Duodenal mucosa (tissue), 2 donors: ENCODE measurements at regions not wholly inside any gene's neighbourhood (a gene's known extent, or its start where the extent isn't known, plus 50 kb on each side); places are given as distances from the start of the nearest gene placed in this dataset.

Experiments
- H3K27ac ChIP-seq: one replicate; pipeline ENCODE4 v1.7.0; 2013; ENCODE audit warnings: low read depth, low read length
- H3K27me3 ChIP-seq, 2 donors: one replicate each; pipeline ENCODE4 v1.7.0; 2013; ENCODE audit warnings: low read length in 2 of 2, control low read depth in 1 of 2; ENCODE audit not compliant: insufficient read depth in 2 of 2, control insufficient read depth in 1 of 2
- H3K36me3 ChIP-seq, 2 donors: one replicate each; pipeline ENCODE4 v1.7.0; 2013; ENCODE audit warnings: low read length in 2 of 2, control low read depth in 1 of 2; ENCODE audit not compliant: insufficient read depth in 2 of 2, control insufficient read depth in 1 of 2
- H3K4me1 ChIP-seq, 2 donors: one replicate each; pipeline ENCODE4 v1.7.0; 2013; ENCODE audit warnings: low read length in 2 of 2, control low read depth in 1 of 2; ENCODE audit not compliant: insufficient read depth in 2 of 2, control insufficient read depth in 1 of 2
- H3K4me3 ChIP-seq, 2 donors: one replicate each; pipeline ENCODE4 v1.7.0; 2013; ENCODE audit warnings: low read length in 2 of 2, low read depth in 1 of 2
- H3K9ac ChIP-seq, 2 donors: one replicate each; pipeline ENCODE4 v1.7.0; 2013; ENCODE audit warnings: low read length in 2 of 2, low read depth in 1 of 2
- H3K9me3 ChIP-seq, 2 donors: one replicate each; pipeline ENCODE4 v1.7.0; 2013; ENCODE audit warnings: low read length in 2 of 2, control low read depth in 1 of 2; ENCODE audit not compliant: control insufficient read depth in 1 of 2

- Histone ChIP-seq H3K9me3 (no peaks in the 10 kb centered on the region), H3K4me1 (peaks cover 0 to 3% of the 10 kb centered on the region in 2 donors), H3K27me3 (peaks cover 0 to 8% of the 10 kb centered on the region in 2 donors), H3K36me3 (no peaks in the 10 kb centered on the region), H3K27ac (no peak overlapping the region), H3K9ac (no peak overlapping the region), H3K4me3 (no peak overlapping the region)
Observed at GRCh38 chr18:10135302-10135926, 221.6 kb downstream of the VAPA start.

GRCh38 chr18:10138719-10139118 is 224.9 kb downstream of the VAPA start:
- H3K4me1 ChIP-seq, result peaks cover 0 to 8% of the 10 kb centered on the region in 2 donors
- H3K27ac ChIP-seq, result no peak overlapping the region
- no peak overlapping the region for H3K4me3 ChIP-seq
- H3K9ac ChIP-seq, result no peak overlapping the region
- H3K9me3 ChIP-seq, result no peaks in the 10 kb centered on the region
- no peaks in the 10 kb centered on the region for H3K36me3 ChIP-seq
- no peaks in the 10 kb centered on the region for H3K27me3 ChIP-seq

GRCh38 chr18:10139783-10140410 is 226.1 kb downstream of the VAPA start:
- Histone ChIP-seq H3K9ac (no peak overlapping the region), H3K9me3 (no peaks in the 10 kb centered on the region), H3K4me3 (no peak overlapping the region), H3K4me1 (peaks cover 0 to 8% of the 10 kb centered on the region in 2 donors), H3K27me3 (no peaks in the 10 kb centered on the region), H3K27ac (no peak overlapping the region), H3K36me3 (no peaks in the 10 kb centered on the region)

- Histone ChIP-seq H3K27me3 (no peaks in the 10 kb centered on the region), H3K9me3 (no peaks in the 10 kb centered on the region), H3K36me3 (no peaks in the 10 kb centered on the region), H3K4me3 (no peak overlapping the region), H3K9ac (no peak overlapping the region), H3K27ac (no peak overlapping the region), H3K4me1 (peaks cover 0 to 8% of the 10 kb centered on the region in 2 donors)
Observed at GRCh38 chr18:10140461-10141282, 226.9 kb downstream of the VAPA start.

- Histone ChIP-seq H3K9ac (no peak overlapping the region), H3K9me3 (no peaks in the 10 kb centered on the region), H3K27ac (no peak overlapping the region), H3K4me1 (peaks cover 0 to 8% of the 10 kb centered on the region in 2 donors), H3K36me3 (no peaks in the 10 kb centered on the region), H3K4me3 (no peak overlapping the region), H3K27me3 (no peaks in the 10 kb centered on the region)
Observed at GRCh38 chr18:10141559-10141958, 227.7 kb downstream of the VAPA start.

- Histone ChIP-seq H3K9me3 (no peaks in the 10 kb centered on the region), H3K27ac (no peak overlapping the region), H3K9ac (no peak overlapping the region), H3K4me3 (no peak overlapping the region), H3K36me3 (no peaks in the 10 kb centered on the region), H3K27me3 (no peaks in the 10 kb centered on the region), H3K4me1 (peaks cover 0 to 8% of the 10 kb centered on the region in 2 donors)
Observed at GRCh38 chr18:10142056-10142455, 228.2 kb downstream of the VAPA start.

- Histone ChIP-seq H3K4me3 (no peak overlapping the region), H3K9me3 (no peaks in the 10 kb centered on the region), H3K27ac (no peak overlapping the region), H3K4me1 (peaks cover 0 to 8% of the 10 kb centered on the region in 2 donors), H3K36me3 (no peaks in the 10 kb centered on the region), H3K27me3 (no peaks in the 10 kb centered on the region), H3K9ac (no peak overlapping the region)
Observed at GRCh38 chr18:10142496-10143160, 228.8 kb downstream of the VAPA start.

GRCh38 chr18:10143596-10143995 is 229.8 kb downstream of the VAPA start:
- Histone ChIP-seq H3K27ac (no peak overlapping the region), H3K9ac (no peak overlapping the region), H3K4me3 (no peak overlapping the region), H3K27me3 (no peaks in the 10 kb centered on the region), H3K36me3 (no peaks in the 10 kb centered on the region), H3K9me3 (no peaks in the 10 kb centered on the region), H3K4me1 (peaks cover 0 to 8% of the 10 kb centered on the region in 2 donors)

- Histone ChIP-seq H3K4me1 (peaks cover 0 to 8% of the 10 kb centered on the region in 2 donors), H3K9me3 (no peaks in the 10 kb centered on the region), H3K36me3 (no peaks in the 10 kb centered on the region), H3K9ac (no peak overlapping the region), H3K27me3 (no peaks in the 10 kb centered on the region), H3K27ac (no peak overlapping the region), H3K4me3 (no peak overlapping the region)
Observed at GRCh38 chr18:10145546-10145945, 231.7 kb downstream of the VAPA start.

GRCh38 chr18:10147226-10147625 is 233.4 kb downstream of the VAPA start:
- no peaks in the 10 kb centered on the region for H3K4me1 ChIP-seq
- no peaks in the 10 kb centered on the region for H3K36me3 ChIP-seq
- H3K4me3 ChIP-seq, result no peak overlapping the region
- H3K9me3 ChIP-seq, result no peaks in the 10 kb centered on the region
- no peak overlapping the region for H3K27ac ChIP-seq
- H3K9ac ChIP-seq, result no peak overlapping the region
- no peaks in the 10 kb centered on the region for H3K27me3 ChIP-seq
